ENCODE measurements at regions not wholly inside any gene's neighbourhood (a gene's known extent, or its start where the extent isn't known, plus 50 kb on each side); places are given as distances from the start of the nearest gene placed in this dataset.

GRCh38 chr3:107323723-107324122 is 53.5 kb upstream of the CCDC54 start:
- DNase-seq = no peak

GRCh38 chr3:107325446-107325845 is 51.8 kb upstream of the CCDC54 start:
- no peak for DNase-seq
